H9 (cell line): ENCODE measurements at regions not wholly inside any gene's neighbourhood (a gene's known extent, or its start where the extent isn't known, plus 50 kb on each side); places are given as distances from the start of the nearest gene placed in this dataset.

Experiments used
- DNase-seq: peaks from one replicate; pipeline ENCODE4 v3.0.0-alpha.2; 2017
- H2AFZ ChIP-seq: one replicate; pipeline ENCODE4 v1.6.1; 2013; ENCODE audit warnings: mild to moderate bottlenecking, low read length, control low read depth, moderate library complexity
- H2AK5ac ChIP-seq: 2 replicates; pipeline ENCODE4 v1.6.1; 2013; ENCODE audit warnings: low read length, control low read depth, mixed read lengths; ENCODE audit not compliant: insufficient read length
- H2BK120ac ChIP-seq: one replicate; pipeline ENCODE4 v1.6.1; 2013; ENCODE audit warnings: low read depth, mild to moderate bottlenecking, low read length, control low read depth, inconsistent platforms; ENCODE audit not compliant: poor library complexity, severe bottlenecking
- H2BK12ac ChIP-seq: 2 replicates; pipeline ENCODE4 v1.6.1; 2013; ENCODE audit warnings: low read length, control low read depth, mixed read lengths, low read depth; ENCODE audit not compliant: insufficient read length
- H2BK15ac ChIP-seq: 2 replicates; pipeline ENCODE4 v1.6.1; 2013; ENCODE audit warnings: low read depth, low read length, control low read depth
- H2BK20ac ChIP-seq: one replicate; pipeline ENCODE4 v1.6.1; 2013; ENCODE audit warnings: low read depth, mild to moderate bottlenecking, low read length, control low read depth, inconsistent platforms; ENCODE audit not compliant: poor library complexity, severe bottlenecking
- H2BK5ac ChIP-seq: 2 replicates; pipeline ENCODE4 v1.6.1; 2013; ENCODE audit warnings: low read length, control low read depth, mixed read lengths; ENCODE audit not compliant: insufficient read length
- H3K14ac ChIP-seq: 2 replicates; pipeline ENCODE4 v1.6.1; 2013; ENCODE audit warnings: low read length, control low read depth; ENCODE audit not compliant: insufficient read depth
- H3K18ac ChIP-seq: 2 replicates; pipeline ENCODE4 v1.6.1; 2013; ENCODE audit warnings: low read depth, mild to moderate bottlenecking, mixed read lengths, low read length, control low read depth; ENCODE audit not compliant: insufficient read length
- H3K23ac ChIP-seq: 2 replicates; pipeline ENCODE4 v1.6.1; 2013; ENCODE audit warnings: low read length, control low read depth, mixed read lengths, low read depth; ENCODE audit not compliant: insufficient read length
- H3K23me2 ChIP-seq: 2 replicates; pipeline ENCODE4 v1.6.1; 2013; ENCODE audit warnings: low read depth, mild to moderate bottlenecking, mixed read lengths, low read length, control low read depth; ENCODE audit not compliant: insufficient read length, poor library complexity, severe bottlenecking
- H3K27ac ChIP-seq: 2 replicates; pipeline ENCODE4 v1.5.1; 2013; ENCODE audit warnings: low read length, control low read depth, mixed read lengths, low read depth; ENCODE audit not compliant: insufficient read length
- H3K27me3 ChIP-seq: 2 replicates; pipeline ENCODE4 v1.6.1; 2013; ENCODE audit warnings: low read length, control low read depth, inconsistent platforms; ENCODE audit not compliant: insufficient read depth
- H3K4ac ChIP-seq: 2 replicates; pipeline ENCODE4 v1.6.1; 2013; ENCODE audit warnings: low read depth, mild to moderate bottlenecking, control low read depth, inconsistent platforms, low read length, moderate library complexity
- H3K4me1 ChIP-seq: 2 replicates; pipeline ENCODE4 v1.6.1; 2013; ENCODE audit warnings: low read length, control low read depth, inconsistent platforms; ENCODE audit not compliant: insufficient read depth
- H3K4me2 ChIP-seq: 2 replicates; pipeline ENCODE4 v1.6.1; 2013; ENCODE audit warnings: low read length, control low read depth, mixed read lengths; ENCODE audit not compliant: insufficient read length, insufficient read depth
- H3K56ac ChIP-seq: 2 replicates; pipeline ENCODE4 v1.6.1; 2013; ENCODE audit warnings: low read depth, mild to moderate bottlenecking, mixed read lengths, low read length, control low read depth; ENCODE audit not compliant: insufficient read length
- H3K79me1 ChIP-seq: 2 replicates; pipeline ENCODE4 v1.6.1; 2013; ENCODE audit warnings: low read depth, mild to moderate bottlenecking, moderate library complexity, low read length, control low read depth, inconsistent platforms; ENCODE audit not compliant: insufficient read depth, poor library complexity, severe bottlenecking
- H3K79me2 ChIP-seq: 2 replicates; pipeline ENCODE4 v1.6.1; 2013; ENCODE audit warnings: low read length, control low read depth, inconsistent platforms; ENCODE audit not compliant: insufficient read depth
- H3K9ac ChIP-seq: 2 replicates; pipeline ENCODE4 v1.6.1; 2013; ENCODE audit warnings: low read length, control low read depth, mixed read lengths; ENCODE audit not compliant: insufficient read length; ENCODE audit errors: extremely low read depth
- H3K9me3 ChIP-seq: one replicate; pipeline ENCODE4 v1.6.1; 2013; ENCODE audit warnings: low read depth, low read length, inconsistent platforms; ENCODE audit not compliant: control insufficient read depth
- H3T11ph ChIP-seq: one replicate; pipeline ENCODE4 v1.6.1; 2013; ENCODE audit warnings: mild to moderate bottlenecking, low read length, control low read depth, inconsistent platforms
- H4K20me1 ChIP-seq: one replicate; pipeline ENCODE4 v1.6.1; 2013; ENCODE audit not compliant: control insufficient read depth, insufficient read length, insufficient read depth
- H4K5ac ChIP-seq: 2 replicates; pipeline ENCODE4 v1.6.1; 2013; ENCODE audit warnings: low read depth, mild to moderate bottlenecking, mixed read lengths, low read length, control low read depth; ENCODE audit not compliant: insufficient read length
- H4K8ac ChIP-seq: replicated peaks from 2 replicates; pipeline ENCODE4 v1.6.1; 2013; ENCODE audit warnings: low read length, control low read depth, mixed read lengths, low read depth; ENCODE audit not compliant: insufficient read length
- H4K91ac ChIP-seq: 2 replicates; pipeline ENCODE4 v1.6.1; 2013; ENCODE audit warnings: low read depth, mild to moderate bottlenecking, moderate library complexity, mixed read lengths, low read length, control low read depth; ENCODE audit not compliant: insufficient read length
- H3K27ac Mint-ChIP-seq, 3 experiments: 2 replicates in 2 of 3; 3 replicates in 1 of 3; pipeline ENCODE4 v1.8.0; 2020 to 2021; ENCODE audit warnings: mixed read lengths in 3 of 3, mild to moderate bottlenecking in 1 of 3, moderate library complexity in 1 of 3
- H3K27me3 Mint-ChIP-seq: 2 replicates; pipeline ENCODE4 v1.8.0; 2021; ENCODE audit warnings: low read depth, mild to moderate bottlenecking, moderate library complexity, mixed read lengths
- H3K36me3 Mint-ChIP-seq, 3 experiments: 2 replicates in 2 of 3; 3 replicates in 1 of 3; pipeline ENCODE4 v1.8.0; 2020 to 2021; ENCODE audit warnings: low read depth in 3 of 3, mixed read lengths in 3 of 3; ENCODE audit not compliant: insufficient read depth in 1 of 3
- H3K4me1 Mint-ChIP-seq, 2 experiments: 2 replicates each; pipeline ENCODE4 v1.8.0; 2020; ENCODE audit warnings: mixed read lengths in 2 of 2
- H3K4me3 Mint-ChIP-seq, 2 experiments: 2 replicates in 1 of 2; 3 replicates in 1 of 2; pipeline ENCODE4 v1.8.0; 2020 to 2021; ENCODE audit warnings: mild to moderate bottlenecking in 2 of 2, mixed read lengths in 2 of 2, moderate library complexity in 1 of 2
- H3K9me3 Mint-ChIP-seq, 2 experiments: 2 replicates in 1 of 2; 3 replicates in 1 of 2; pipeline ENCODE4 v1.8.0; 2020; ENCODE audit warnings: mild to moderate bottlenecking in 2 of 2, mixed read lengths in 2 of 2, moderate library complexity in 1 of 2
- WGBS: extraction: QIAGEN DNeasy Blood & Tissue Kit; methylation state at CpG from one replicate; pipeline ENCODE4 v1.1.7; 2013; ENCODE audit warnings: missing lambda C conversion rate, low lambda C conversion rate, mixed read lengths; ENCODE audit not compliant: insufficient read length; ENCODE audit errors: extremely low coverage; 5-methylcytosine and 5-hydroxymethylcytosine counted together
- TF ChIP-seq, protein P1 (sequence below): fragments of 200-600 bp; sonication (generic); conservative IDR thresholded peaks from 3 replicates; pipeline ENCODE4 v1.8.0; 2021; ENCODE audit warnings: antibody characterized with exemption, mild to moderate bottlenecking

DNA sequence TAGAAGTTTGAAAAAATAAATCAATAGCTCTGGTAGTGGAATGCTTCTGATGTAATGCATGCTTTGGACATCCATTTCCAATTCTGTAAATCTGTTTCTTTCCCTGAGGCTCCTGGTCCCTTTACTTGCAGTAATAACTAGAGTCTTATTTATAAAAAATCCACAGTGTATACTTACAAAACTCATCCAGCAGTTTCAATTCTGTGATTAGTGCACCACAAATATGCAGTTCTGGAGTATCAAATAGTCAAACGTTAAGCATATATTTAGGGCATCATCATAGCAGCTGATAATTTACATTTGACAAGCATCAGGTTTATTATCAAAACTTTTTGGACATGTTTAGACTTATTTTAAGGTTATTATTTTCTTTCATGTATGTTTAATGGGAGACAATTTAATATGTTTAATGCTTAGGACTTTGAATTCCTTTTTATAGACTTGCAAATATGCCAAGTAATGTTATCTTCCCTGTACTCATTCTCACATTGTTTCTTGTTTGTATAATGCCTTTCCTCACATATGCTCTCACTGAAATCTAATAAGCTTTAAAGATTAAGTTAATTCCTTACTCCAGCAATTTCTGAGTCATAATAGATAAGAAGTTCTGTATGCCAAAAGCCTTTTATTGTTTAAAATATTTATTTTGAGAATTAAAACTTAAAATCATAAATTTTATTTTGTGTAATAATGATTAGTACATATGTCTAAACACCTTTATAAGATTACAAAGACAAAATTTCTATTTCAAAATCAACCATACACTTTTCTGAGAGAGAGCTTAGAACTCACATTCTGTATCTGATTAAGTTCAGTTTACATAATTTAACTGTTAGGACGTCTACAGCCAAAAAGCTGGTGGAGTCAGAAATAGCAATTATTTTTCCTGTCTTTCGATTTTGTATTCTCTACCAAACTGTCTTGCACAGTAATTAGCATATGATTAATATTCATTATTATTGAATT is 341.5 kb upstream of the TMEFF2 start:
- Histone ChIP-seq H2BK12ac (no peak overlapping the region), H2BK5ac (no peak overlapping the region), H3K4me2 (no peak overlapping the region), H3K9ac (no peak overlapping the region), H3K4ac (no peak overlapping the region), H2BK15ac (no peak overlapping the region), H3K79me1 (no peaks in the 10 kb centered on the region), H4K91ac (no peak overlapping the region), H2BK20ac (no peak overlapping the region), H3K18ac (no peak overlapping the region), H2AFZ (no peak overlapping the region), H3K56ac (no peak overlapping the region), H3K23ac (no peak overlapping the region), H3K79me2 (no peaks in the 10 kb centered on the region), H3K14ac (no peak overlapping the region), H4K8ac (no peak overlapping the region), H3T11ph (no peak overlapping the region), H3K4me1 (no peaks in the 10 kb centered on the region), H3K23me2 (no peaks in the 10 kb centered on the region), H3K27me3 (no peaks in the 10 kb centered on the region), H3K27ac (no peak overlapping the region), H2AK5ac (no peak overlapping the region), H3K9me3 (no peaks in the 10 kb centered on the region), H4K20me1 (no peaks in the 10 kb centered on the region), H4K5ac (no peak overlapping the region), H2BK120ac (no peak overlapping the region)
- H3K9me3 Mint-ChIP-seq, result no peaks in the 10 kb centered on the region
- TF ChIP-seq, protein P1, sequence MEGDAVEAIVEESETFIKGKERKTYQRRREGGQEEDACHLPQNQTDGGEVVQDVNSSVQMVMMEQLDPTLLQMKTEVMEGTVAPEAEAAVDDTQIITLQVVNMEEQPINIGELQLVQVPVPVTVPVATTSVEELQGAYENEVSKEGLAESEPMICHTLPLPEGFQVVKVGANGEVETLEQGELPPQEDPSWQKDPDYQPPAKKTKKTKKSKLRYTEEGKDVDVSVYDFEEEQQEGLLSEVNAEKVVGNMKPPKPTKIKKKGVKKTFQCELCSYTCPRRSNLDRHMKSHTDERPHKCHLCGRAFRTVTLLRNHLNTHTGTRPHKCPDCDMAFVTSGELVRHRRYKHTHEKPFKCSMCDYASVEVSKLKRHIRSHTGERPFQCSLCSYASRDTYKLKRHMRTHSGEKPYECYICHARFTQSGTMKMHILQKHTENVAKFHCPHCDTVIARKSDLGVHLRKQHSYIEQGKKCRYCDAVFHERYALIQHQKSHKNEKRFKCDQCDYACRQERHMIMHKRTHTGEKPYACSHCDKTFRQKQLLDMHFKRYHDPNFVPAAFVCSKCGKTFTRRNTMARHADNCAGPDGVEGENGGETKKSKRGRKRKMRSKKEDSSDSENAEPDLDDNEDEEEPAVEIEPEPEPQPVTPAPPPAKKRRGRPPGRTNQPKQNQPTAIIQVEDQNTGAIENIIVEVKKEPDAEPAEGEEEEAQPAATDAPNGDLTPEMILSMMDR, result no peak
- no CpG with 5 or more reads among the region's 3 CpGs for WGBS
- no peak overlapping the region for H3K4me3 Mint-ChIP-seq
- peaks cover 0 to 7% of the 10 kb centered on the region in 2 experiments; a peak in 2 of 4 replicates for H3K4me1 Mint-ChIP-seq
- no peaks in the 10 kb centered on the region for H3K27me3 Mint-ChIP-seq
- no peak overlapping the region for H3K27ac Mint-ChIP-seq
- no peak for DNase-seq
- H3K36me3 Mint-ChIP-seq, result no peaks in the 10 kb centered on the region
